Heart left ventricle (tissue), 13 donors: ENCODE measurements at regions not wholly inside any gene's neighbourhood (a gene's known extent, or its start where the extent isn't known, plus 50 kb on each side); places are given as distances from the start of the nearest gene placed in this dataset.
"Not testable (repeated sequence)": the region's sequence is repeated elsewhere in the genome, so short reads cannot be mapped to it uniquely, and the experiment has no call there.

Source experiments
- CTCF ChIP-seq, 12 donors: fragments of 200-600 bp; sonication (generic) in 4 of 12; IDR thresholded peaks; one replicate each; pipeline versions ENCODE4 v1.5.0 to v1.8.0; 2018 to 2022; ENCODE audit warnings: antibody characterized with exemption in 12 of 12, mild to moderate bottlenecking in 5 of 12
- POLR2A ChIP-seq, 2 donors: fragments of 450-650 bp; IDR thresholded peaks; one replicate each; pipeline ENCODE4 v1.6.1; 2017; ENCODE audit warnings: antibody characterized with exemption in 2 of 2, mild to moderate bottlenecking in 2 of 2, moderate library complexity in 2 of 2
- donor health status: ischemic (EF 13 %, LVEDD 7.1; RV severe dilation, severe dysfunction).
- donor health status: DM: no; HTN: yes; CAD: no.
- donor health status: DM: no; HTN: no; CAD: no.
- donor health status: ischemic (EF 25% LVEDD 6.9; RV normal size, moderate dysfunction).
- donor health status: ischemic (EF 25% LVEDD 5.7; RV mildly dilated, moderate dysfunction).
- donor health status: ischemic (EF 35%, LVEDD 5.7; RV mildly dilated, moderate dysfunction).
- donor health status: nonischemic (EF 11% LVEDD 7.7; RV severe dilation, severe dysfunction).
- donor health status: DM: yes; HTN: yes; CAD: no.
- donor health status: PGD.
- donor health status: ischemic (EF 29% LVEDD 5.4; RV normal size, mild dysfunction).
- donor health status: nonischemic (EF 23%, LVEDD 6.1; RV moderate dilation, normal function).

- TF ChIP-seq CTCF, POLR2A (IDR thresholded peaks at IDR 0.05): not testable (repeated sequence)
Observed at GRCh38 chr1:148426940-148427611, 56.0 kb downstream of the PPIAL4G start.
